GM21529 (cell line): ENCODE measurements at regions not wholly inside any gene's neighbourhood (a gene's known extent, or its start where the extent isn't known, plus 50 kb on each side); places are given as distances from the start of the nearest gene placed in this dataset.
"Not testable (repeated sequence)": the region's sequence is repeated elsewhere in the genome, so short reads cannot be mapped to it uniquely, and the experiment has no call there.

Experiments
- ATAC-seq: cut with Tn5 transposase; IDR thresholded peaks from one replicate; pipeline ENCODE4 v1.9.1; 2021; ENCODE audit not compliant: unreplicated experiment

DNA sequence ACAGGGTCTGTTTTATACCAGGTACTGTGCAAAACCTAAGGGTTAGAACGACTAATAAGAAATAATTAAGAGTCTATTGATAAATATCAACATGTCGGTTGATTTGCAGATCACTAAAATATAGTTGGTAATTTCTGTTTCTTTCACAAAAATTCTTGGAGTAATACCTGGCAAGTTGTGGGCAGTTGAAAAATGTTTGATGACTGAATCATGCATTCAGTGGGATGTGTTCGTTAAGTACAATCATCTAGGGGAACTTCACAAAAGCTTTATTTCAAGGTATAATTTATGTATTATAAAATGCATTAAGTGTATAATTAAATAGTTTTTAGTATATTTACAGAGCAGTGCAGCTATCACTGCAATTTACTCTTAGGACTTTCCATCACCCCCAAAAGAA, 120.0 kb downstream of the KCNA5 start:
- ATAC-seq: no peak

DNA sequence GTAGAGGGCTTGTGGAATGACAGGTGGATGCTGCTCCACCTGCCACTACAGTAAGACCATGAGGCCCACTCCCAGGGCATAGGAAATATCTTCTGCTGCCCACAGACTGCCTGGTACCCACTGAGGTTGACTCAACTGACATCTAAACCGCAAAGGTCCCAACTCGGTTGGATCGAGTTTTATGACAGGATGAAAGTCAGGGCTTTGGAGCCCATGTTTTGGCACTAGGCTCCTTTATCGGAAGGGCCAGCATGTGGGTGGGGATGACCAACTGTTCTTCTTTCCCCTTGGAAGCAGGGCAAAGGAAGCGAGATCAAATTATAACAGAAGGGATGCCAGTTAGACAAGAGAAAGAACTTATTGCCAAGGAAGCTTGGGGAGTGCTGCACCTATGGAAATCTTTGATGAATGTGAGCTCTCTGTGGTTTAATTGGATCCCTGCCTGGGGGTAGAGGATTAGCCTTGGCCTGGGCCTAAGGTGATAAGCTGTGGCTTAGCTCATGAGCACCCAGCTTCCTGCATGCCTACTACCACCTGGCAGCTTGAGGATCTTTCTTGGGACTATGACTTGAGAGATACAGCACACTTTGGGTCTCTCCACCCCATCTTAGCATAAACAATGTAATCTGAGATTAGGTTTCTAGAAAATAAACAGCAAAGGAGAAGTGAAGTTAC, 121.8 kb downstream of the KCNA5 start:
- ATAC-seq: no peak

DNA sequence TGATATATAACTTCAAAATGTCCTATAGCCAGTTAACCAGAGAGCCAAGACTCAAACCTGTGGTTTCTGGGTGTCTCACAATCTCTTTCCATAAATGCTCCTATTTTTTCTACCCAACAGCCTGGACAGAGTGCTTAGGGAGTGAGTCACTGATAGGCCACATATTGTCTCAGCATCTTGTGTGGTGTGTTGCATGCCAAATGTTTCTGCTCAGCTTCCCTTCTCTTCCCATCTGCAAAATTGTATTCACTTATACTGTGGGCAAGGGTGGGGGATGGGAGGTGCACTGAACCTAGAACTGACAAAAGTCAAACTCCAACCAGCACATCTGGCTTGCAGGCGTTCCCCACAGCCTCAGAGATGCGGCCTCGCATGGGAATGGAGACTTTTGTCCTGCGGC, 123.3 kb downstream of the KCNA5 start:
- no peak for ATAC-seq

DNA sequence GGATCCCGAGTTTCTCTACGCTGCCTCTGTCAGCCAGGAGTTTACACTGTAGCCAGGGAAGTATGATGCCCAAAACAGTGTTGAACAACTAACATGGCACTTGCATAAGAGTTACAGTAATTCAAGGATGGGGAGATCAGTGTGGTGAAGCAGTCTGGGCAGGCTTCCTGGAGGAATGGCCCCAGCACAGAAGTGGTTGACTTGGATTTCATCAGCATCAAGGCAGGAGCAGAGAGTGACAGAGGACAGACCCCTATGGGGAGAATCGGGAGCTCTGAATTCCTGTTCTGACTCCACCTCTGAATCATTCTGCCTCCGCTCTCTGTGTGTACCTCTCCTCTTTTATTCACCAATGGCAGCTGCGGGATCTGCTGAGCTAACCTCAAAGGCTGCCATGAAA, 124.5 kb downstream of the KCNA5 start:
- ATAC-seq: no peak

DNA sequence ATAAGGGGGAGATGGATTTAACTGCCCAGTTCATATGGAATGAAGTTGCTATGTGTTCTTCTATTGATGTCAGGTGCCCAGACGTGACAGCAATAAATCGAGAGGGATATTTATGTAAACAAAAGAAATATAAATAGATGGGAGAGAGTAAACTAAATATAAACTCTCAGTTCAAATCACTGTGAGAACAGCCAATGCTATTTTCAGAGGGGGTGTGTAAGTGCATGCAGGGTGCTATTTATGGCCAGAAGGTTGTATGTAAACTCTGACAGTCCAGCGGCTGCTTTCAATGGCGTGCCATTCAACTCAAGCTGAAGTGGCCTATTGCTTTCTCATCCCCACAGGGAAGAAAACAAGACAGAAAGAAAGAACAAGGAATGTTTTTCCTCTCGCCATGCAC, 127.2 kb downstream of the KCNA5 start:
- no peak for ATAC-seq

DNA sequence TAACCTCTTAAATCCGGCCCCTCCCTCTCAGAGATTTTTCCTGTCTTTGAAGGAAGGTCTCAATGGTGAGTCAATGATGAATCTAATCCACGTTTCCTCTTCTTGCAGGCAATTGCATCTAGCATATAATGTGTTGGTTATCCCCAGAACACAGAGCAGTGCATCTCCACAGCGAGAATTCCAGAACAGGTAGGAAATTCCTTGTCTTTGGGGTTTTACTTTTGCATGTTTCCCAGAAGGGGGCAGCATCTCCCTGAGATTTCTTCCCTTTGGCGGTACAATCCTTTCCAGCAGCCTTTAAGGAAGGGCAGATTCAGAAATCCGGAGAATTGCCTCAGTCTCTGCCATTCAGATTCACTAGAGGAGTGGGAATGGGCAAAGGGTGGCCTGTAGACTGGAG, 128.0 kb downstream of the KCNA5 start:
- ATAC-seq: no peak

DNA sequence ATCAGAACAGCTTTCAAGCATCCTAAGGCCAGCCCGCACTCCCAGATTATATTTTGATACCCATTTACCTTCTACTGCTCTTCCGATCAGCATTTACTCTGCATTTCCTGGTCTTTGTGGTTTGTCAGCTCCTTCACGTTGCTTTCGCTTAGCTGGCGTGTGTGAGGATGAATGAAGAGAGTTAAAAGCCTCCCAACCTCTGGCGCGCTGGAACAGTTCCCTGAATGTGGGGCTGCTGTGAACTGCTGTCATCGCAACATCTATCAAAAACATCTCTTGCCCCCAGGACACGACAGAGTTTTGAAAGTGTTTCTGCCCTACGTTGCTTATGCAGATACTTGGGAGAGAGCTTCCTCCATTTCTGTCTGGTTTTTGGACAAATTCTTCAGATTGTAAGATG, 129.2 kb downstream of the KCNA5 start:
- ATAC-seq: no peak

DNA sequence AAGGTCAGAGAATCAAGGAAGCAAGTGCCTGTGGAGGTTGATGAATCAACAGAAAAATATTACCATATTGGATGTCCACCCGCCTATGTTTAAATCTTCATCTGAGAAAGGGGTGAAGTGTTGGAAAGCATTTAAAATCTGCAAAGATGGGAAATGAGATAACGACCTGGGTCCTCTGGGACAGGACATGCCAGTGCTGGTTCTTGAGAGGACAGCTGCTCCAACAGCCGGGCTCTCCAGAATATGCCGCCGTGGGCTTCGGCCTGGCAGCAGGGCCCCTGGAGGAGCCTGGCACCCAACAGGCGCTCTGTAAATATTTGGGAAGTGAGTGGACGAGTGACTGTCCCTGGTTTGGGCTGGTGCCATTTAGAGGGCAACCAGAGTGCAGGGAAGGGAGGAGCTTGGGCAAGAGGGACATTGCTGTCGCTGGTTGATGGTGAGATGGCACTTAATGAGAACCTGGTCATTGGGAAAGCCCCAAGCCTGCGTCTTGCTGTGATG, 129.9 kb downstream of the KCNA5 start:
- ATAC-seq: no peak

DNA sequence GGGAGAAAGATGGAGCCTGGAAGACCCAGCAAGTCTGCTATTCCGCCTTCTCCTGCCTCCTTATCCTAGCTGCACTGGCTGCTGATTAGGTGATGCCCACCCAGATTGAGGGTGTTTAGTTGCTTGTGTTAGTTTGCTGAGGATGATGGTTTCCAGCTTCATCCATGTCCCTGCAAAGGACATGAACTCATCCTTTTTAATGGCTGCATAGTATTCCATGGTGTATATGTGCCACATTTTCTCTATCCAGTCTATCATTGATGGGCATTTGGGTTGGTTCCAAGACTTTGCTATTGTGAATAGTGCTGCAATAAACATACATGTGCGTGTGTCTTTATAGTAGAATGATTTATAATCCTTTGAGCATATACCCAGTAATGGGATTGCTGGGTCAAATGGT, 131.7 kb downstream of the KCNA5 start:
- ATAC-seq: not testable (repeated sequence)

DNA sequence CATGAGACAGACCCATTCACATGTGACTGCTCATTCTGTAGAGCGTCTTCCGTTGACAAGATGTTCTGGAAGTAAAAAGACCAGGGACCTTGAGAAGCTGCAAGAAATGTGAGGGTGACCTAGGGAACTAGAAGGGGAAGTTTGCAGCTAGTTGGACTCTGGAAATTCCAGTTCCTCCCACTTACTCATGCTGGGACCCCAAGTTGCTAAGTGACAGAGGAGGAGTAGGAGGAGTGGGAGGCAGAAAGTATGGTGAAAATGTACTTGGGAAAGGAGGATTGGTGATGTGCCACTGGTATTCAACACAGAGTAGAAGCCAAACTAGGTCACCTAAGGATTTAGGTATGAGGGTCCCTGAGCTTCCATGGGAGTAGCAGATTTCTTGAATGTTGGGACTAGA, 132.4 kb downstream of the KCNA5 start:
- ATAC-seq: no peak

DNA sequence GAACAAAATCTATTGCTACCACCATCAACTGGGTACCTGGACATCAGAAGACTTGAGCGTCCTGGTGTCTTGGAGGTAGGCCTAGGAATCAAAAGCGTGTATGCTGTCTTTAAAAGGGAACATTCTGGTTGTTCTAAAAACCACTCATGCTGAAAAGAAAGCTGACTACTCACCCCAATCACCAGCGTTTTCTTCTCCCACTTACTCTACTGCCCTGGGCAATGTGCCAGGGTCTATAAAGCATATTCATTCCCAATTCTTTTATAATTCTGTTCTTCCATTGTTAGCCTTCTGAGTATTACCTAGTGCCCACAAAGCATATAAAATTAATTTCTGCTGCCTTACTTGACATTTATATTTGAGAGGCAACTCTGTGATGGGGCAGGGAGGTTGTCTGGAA, 133.4 kb downstream of the KCNA5 start:
- ATAC-seq: no peak

DNA sequence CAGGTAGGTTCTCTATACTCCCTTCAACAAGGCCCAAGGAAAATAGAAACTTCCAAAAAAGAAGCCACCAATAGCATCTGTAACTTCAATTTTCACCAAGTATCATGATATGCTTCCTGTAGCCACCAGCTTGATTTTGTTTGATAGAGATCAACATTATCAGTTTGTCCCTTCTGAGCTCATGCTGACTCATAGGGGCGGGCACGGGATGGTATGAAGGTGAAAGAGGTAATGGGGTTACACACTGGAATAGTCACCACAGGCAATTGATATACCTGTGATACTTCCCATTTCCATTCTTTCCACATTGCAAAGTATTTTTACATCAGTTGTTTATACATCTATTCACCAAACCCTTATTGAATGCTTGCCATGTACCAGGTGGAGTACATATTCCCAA, 134.1 kb downstream of the KCNA5 start:
- no peak for ATAC-seq

DNA sequence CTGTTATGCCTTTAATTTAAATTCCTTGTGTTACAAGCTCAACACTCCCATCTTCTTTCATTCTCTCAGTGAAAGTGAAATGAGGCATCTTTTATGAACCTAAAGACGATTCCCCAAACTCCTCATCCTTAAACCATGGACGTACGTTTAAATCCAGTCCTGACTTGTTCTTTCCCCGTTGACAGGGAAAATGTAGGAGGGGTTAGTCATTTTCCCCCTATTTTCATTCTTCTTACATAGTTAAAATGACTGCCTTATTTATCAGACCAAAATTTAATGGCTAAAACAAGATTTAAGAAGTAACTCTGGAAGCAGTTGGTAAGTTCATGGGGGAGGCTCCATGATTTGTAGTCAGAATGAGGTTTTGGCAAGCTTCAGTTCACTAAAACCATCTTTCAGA, 134.9 kb downstream of the KCNA5 start:
- ATAC-seq: no peak

DNA sequence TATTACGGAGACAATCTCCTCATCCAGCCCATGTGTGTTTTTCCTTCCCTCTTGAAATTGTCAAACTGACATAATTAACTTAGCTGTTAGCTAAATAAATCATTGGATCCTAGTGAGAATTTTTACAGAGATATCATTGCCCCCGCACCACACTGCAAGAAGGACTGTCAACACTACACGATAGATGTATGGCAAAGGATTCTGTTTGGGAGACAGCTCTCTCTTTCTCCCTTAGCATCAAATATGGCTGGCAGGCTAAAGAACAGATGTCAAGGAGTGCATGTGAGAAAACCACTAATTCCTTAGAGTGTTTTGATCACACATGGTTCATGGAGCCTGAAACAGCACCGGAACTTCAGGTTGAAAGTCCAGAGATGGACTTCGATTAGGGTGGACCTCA, 136.8 kb downstream of the KCNA5 start:
- no peak for ATAC-seq

DNA sequence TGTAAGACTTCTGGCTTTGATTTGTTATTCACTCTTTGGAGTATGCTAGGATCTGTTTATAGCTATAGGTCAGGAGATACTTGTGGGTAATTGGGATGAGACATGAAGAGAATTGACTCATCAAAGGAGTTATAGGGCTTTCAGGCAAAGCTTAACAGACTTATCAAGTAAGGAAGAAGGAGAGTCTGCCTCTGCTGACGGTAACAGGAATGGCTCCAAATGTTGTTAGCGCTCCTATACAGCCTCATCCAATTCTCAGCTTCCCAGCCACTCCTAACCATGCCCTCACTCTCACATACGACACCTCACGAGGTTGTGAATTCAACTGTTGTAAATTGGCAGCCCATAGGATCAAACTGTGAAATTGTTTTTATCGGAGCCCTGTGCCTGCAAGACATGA, 140.5 kb downstream of the KCNA5 start:
- no peak for ATAC-seq

DNA sequence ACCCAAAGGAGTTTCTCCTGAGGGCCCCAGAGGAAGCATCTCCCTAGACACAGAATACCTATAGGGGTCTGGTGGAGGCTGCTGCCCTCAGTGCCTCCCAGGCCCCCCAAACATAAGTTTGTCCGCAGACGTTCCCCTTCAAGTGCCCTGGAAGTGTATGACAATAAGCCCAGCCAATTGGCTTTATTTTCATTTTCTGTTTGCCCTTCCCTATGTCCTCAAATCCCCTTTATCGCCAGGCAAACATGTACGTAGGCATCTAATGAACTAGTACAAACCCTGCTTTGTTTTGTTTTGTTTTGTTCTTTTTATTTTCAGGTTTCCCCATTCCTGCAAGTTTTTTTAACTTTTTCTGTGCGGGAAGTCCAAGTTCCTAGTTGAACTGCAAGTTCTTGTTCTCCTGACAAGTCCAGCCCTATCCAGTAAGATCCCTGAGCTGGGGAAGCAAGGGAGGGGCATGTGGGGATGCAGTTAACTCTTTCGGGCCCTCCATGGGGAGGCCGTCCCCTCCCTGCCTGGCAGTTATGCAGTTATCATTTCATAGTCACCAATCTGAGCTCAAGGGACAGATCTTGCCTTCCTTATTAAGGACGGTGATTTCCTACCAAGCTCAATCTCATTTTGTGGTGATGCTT, 141.9 kb downstream of the KCNA5 start:
- no peak for ATAC-seq

DNA sequence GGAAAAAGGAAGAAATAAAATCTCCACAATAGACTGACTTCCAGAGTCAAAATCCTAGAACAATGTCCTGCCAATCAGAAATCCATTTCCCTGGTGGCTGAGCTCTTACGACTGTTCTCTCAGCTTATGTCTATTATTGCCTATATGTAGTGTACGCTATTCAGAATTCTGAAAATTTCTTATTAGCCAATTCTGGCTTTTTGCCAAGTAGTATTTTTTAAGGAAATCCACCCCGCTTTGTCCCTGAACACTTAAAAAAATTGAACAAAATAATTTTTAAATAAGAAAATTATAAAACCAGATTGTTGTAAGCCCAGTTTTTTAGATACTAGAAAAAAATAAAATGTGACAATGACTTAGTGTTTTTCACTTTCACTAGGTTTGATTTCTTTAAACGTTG, 143.0 kb downstream of the KCNA5 start:
- no peak for ATAC-seq

DNA sequence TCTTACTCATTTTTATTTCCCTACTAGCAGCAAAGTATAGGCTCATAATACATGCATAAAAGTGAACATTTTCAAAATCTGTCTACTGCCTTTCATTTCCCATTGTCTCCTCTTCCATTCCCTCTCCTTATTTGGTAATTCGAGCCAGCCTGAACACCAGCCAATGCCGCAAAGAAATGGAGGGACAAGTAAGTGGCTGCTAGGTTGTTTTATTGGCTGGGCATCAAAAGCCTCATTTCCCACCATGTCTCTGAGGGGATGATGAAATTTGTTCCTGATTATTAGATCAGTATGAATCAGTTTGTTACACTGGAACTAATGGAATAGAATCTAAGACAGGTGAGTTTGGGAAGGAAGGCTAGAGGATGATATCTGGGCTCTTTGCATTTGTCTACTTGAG, 143.5 kb downstream of the KCNA5 start:
- ATAC-seq: no peak

DNA sequence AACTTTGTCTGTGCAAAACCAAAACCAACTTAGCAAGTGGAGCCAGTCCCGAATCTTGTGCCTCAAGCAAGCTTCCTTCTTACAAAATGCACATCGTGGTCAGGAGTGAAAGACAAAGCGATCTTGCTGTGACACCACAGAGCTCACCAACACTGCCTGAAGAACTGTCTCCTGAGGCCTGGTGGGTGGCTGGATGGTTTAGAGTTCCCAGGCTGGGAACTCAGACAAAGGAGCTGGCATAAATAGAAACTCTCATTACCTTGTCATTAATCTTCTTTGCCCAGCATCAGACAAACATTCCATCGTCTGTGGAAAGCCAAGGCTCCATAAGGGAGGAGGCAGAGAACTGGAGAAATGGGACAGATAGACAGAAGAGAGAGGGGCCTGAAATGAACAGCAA, 144.8 kb downstream of the KCNA5 start:
- ATAC-seq: no peak

DNA sequence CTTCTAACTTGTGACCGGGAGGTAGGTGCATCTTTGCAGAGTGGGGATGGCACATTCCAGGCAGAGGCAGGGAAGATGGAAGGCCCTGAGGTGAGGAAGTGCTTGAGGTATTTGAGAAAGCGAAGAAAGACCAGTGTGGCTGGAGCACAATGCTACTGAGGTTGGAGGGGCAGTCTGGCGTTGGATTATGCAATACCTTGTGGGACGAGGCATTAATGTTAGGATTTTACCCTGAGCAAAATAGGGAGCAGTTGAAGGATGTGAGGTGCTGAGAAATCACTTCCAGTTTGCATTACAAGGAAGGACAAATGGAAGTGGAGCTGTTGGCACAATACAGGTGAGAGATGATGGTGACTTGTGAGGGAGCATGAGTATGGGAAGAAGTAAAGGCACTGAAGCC, 145.5 kb downstream of the KCNA5 start:
- no peak for ATAC-seq

DNA sequence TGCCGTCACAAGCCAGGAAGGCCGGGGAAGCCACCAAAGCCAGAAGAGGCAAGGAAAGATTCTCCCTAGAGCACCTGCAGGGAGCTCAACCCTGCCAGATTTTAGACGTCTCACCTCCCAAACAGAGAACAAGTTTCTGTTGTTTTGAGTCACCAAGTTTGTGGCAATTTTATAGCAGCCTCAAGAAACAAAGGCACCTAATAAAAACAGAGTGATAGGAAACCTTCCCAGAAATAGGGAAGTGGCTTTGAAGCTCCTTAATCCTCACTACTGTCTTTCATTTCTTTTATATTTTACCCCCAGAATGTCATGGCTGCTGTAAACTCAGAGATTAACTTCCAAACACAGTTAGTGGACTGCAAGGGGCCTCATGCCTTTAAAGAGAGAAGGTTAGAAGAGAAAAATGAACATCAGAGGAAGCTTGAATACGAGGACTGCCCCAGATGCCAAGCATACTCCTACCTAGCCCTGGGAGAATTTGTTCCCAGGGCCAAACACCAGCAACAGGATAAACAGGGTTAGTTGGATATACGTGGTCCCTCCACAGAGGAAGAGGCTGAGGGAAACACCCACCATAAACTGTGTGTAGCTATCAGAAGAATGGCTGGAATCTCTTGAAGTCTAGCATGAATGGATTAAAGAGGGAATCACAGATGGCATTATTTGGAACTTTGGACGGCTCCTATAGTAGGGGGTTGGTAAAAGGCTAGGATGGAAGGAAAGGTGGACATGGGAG, 148.3 kb downstream of the KCNA5 start:
- ATAC-seq: no peak

DNA sequence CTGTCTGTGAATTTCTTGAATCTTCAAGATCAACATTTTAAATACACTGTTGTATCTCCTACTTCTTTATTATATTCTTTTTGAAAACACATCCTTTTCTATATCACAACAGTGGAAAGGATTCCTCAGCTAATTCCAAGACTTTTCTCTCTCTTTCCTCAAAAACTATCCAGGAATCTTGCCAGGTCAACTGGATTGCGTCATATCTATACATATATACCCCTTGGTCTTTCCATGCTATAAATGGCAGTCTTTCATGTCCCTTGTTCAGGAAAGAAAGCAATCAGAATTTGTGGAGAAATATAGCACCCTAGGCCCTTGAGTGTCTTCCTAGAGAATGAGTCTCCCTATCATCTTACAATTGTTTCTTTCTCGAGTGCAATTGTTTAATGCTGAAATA, 149.0 kb downstream of the KCNA5 start:
- ATAC-seq: no peak
